GM18858 (cell line): ENCODE measurements at regions not wholly inside any gene's neighbourhood (a gene's known extent, or its start where the extent isn't known, plus 50 kb on each side); places are given as distances from the start of the nearest gene placed in this dataset.

Source experiments
- ATAC-seq: cut with Tn5 transposase; IDR thresholded peaks from one replicate; pipeline ENCODE4 v1.9.1; 2021; ENCODE audit not compliant: unreplicated experiment

DNA sequence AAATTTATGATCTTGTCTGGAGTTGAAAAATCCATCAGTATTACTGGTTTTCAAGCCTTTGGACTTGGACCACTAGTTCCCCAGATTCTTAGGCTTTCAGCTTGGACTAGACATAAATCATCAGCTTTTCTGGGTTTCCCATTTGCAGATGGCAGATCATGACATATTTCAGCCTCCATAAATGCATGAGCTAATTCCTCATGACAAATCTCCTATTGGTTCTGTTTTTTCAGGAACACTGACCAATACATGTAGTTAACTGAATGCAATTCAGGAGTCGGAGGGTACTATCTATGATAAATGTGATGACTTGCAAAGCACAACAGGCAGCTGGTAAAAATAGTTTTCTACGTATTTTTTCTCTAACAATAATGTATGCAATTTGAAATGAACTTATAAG lies 635.6 kb downstream of the TRAM1L1 start:
- no peak for ATAC-seq

DNA sequence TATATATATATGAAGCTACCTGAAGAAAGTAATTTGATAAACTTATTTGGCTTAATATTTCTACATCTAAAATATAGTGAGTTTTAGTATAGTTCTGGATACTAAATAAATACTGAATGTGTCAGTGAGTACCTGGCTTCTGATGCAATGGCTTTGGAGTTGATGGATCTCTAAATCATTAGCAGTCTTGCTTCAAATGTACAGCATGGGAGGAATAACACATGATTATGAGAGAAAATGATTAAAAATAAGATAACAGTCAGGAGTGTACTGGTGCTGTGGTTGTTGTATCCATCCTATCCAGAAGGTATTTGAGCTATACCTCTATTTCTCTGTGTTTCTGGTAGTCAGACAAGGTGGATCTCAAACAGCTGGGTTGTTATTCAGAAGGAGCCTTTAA lies 641.3 kb downstream of the TRAM1L1 start:
- ATAC-seq = no peak

DNA sequence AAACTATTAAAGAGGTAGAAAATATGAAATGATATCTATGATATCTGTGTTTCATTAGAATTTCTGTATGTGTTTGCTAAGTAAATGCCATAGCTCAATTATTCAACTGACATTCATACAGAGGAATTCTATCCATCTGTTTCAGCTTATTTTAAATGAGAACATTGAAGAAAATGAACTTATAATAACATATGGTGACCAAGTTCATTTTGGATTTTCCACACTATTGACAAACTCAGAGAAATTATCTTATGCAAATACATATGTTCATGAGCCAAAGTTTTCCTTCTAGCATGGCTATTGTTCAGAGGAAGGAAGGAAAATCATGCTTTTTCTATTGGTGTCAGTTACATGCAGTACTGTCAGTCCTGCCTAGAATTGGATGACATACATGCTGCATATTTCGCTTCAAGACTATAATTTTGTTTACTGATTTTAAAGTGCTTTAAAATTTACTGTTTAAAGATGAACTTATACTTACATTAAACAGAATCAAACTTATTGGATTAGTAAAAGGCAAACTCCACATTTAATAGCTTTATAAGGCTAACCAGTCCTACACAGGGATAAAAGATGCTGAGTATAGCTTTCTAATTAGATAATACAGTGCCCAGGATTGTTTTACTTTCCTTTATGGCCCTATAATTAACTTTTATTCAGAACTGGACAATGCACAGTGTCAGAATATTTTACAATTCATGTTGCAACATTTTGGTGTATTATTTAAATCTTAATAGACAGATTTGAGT lies 646.2 kb downstream of the TRAM1L1 start:
- no peak for ATAC-seq

DNA sequence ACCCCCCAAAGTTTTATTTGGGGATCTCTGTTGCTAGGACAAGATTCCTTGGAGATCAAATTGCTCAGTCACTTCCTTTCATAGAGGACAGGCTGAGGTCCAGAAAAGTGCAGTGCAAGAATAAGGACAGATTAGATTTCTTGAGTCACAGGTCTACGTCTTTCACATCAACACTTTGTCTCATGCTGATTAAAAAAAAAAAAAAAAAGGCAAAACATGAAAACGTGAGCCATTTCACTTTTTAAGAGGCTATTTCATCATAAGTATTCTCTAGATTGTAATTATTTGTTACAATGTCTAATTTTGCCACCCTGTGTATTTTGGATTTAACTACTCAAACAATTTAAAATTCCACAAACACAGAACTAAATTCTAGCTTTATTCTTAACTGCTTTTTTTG lies 647.0 kb downstream of the TRAM1L1 start:
- ATAC-seq = no peak

DNA sequence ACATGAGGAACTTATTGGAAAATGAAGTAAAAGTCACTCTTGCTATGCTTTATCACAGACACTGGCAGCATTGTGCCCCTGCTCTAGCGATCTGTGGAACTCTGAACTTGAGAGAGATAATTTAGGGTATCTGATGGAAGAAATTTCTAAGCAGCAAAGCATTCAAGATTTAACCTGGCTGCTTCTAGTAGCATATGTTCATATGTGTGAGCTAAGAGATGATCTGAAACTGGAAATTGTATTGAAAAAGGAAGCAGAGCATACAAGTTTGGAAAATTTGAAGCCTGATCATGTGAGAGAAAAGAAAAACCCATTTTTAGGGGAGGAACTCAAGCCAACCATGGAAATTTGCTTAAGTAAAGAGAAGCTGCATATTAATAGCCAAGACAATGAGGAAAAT lies 657.7 kb downstream of the TRAM1L1 start:
- ATAC-seq = no peak

DNA sequence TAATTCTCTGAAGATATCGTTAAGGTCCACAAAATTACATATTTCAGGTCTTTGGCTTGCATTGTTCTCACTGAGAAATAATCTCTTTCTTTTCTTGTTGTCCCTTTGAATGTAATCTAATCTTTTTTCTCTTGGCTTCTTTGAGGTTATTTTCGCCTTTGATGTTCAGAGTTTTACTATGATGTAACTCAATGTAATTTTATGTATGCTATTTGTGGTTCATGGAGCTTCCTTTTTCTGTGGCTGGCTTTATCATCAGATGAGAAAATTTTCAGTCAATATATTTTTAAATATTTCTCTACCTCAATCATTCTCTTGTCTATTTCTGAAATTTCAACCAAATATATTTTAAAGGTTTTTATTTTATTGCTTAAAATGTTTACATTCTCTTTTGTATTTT lies 672.2 kb downstream of the TRAM1L1 start:
- ATAC-seq = no peak

DNA sequence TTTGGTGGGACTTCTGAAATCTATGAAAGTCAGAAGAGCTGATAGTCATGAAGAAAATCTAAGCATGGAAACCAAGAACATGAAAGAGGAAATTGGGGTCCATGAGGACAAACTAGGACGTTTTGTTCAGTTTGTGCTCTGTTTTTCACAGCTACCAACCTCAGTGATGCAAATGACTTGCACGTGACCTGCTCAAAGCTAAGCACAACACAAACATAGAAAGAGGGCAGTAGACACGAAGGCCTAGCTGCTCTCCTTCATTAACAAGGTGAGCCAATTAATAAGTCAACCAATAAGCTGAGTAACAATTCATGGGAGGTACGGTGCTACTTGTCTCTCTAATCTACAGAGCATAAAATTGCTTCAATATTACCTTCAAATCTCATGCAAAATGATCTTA lies 684.1 kb downstream of the TRAM1L1 start:
- ATAC-seq = no peak

DNA sequence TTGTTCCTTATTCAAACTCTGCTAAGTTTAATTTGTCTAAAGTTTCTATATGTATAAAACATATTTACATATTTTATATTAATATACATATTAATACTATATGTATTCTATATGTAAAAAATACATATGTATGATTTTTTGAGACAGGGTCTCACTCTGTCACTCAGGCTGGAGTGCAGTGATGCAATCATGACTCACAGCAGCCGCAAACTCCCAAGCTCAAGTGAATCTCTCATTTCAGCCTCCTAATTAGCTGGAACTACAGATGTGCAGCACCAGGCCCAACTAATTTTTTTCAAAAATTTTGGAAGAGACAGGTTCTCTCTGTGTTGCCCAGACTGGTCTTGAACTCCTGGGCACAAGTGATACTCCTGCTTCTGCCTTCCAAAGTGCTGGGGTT lies 684.9 kb downstream of the TRAM1L1 start:
- no peak for ATAC-seq

DNA sequence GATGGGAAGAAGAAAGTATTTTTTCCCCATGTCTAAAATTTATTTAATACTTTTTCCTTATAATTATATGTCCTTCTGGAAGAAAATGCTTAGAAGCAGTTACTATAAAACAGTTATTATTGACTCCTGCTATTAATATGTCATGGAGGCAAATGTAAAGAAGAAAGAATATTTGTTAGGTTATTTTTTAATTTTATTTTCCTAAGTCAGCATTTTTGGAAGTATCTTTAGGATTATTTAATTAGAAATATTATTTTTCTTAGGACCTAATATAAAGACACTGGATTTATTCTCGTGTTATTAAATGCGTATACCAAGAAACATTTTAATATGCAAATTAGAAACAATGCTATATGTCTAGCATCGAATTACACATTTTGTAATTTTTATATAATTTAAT lies 687.7 kb downstream of the TRAM1L1 start:
- no peak for ATAC-seq

DNA sequence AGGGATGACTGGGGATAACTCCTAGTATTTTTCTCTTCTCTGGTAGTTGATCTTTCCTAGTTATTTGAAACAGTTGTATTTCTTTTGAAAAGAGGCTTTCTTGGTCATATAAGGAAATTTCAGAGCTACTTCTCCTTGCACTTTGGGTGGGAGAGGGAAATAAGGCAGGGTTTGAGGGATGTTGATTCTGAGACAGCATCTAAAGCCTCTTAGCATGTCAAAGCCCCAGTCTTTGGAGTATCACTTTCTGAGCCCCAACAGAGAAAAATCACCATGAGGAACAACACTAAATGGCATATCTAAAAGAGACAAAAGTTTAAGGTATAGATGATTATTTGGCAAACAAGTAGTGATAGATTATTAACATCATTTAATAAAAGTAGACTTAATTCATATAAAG lies 688.1 kb downstream of the TRAM1L1 start:
- ATAC-seq = no peak

DNA sequence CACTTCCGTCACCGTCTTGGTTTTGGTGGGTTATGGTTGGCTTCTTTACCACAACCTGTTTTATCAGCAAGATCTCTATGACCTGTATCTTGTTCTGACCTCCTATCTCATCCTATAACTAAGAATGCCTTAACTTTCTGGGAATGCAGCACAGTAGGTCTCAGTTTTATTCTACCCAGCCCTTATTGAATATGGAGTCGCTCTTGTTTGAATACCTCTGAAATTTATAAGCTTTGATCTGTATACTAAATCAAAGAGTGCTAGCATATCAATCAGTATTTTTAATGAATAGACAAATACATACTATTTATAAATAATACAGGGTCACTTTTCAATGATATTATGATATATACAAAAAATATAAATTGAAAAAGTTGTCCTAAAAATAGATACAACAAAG lies 690.0 kb downstream of the TRAM1L1 start:
- ATAC-seq = no peak

DNA sequence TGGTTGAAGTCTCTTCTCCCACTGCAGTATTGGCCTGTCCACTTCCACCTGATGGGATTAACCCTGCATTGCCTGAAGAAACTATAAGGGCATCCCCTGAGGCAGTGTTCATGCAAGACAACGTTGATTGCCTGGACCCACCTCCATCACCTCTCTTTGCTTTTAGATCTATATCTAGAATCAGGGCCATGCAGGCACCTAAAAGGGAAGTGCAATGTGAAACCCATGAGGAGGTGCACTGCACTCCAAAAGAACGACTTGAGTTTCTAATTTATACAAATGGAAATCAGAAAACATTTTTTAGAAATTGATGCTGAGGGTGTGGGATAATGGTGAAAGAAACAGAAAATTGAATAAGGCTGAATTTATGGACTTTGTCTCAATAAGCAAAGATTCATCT lies 694.4 kb downstream of the TRAM1L1 start:
- ATAC-seq = no peak

DNA sequence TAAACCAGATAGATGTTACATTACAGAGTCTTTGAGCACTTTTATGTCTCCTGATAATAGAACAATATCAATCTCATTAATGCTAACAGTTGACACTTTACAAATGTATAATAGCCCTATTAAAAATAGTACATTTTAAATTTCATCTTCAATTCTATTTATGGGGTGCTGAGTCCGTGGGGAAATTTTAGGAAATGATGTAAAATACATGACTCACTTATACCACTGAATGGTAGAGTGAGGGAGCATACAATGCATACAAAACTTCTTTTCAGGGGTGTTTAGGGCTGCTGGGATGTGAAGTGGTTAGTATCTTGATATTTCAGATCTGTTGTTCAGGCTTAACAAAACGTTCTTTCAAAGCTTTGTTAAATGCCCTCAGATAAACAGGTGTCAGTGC lies 696.2 kb downstream of the TRAM1L1 start:
- ATAC-seq = no peak

DNA sequence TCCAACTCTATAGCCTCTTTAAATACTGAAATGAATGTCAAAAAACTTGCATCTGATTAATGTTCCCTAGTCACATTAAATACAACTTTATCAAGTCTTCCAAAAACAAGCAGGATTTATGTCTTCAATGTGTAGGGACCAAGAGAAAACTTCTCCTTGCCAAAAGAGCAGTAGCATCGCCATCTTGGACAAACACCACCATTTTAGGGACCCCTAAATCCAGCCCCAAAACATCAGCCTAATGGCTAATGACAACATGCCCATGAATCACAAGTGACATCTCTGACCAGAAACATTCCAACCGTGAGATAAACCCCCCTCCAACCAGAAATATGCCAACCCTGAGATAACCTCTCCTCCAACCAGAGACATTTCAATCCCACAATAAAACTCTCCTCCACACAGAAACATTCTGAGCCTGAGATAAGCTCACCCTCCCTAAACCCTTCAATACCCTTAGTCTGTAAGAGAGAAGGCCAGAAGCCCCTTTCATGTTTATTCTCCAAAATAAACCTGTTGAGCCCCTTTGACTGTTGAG lies 697.4 kb downstream of the TRAM1L1 start:
- ATAC-seq = no peak

DNA sequence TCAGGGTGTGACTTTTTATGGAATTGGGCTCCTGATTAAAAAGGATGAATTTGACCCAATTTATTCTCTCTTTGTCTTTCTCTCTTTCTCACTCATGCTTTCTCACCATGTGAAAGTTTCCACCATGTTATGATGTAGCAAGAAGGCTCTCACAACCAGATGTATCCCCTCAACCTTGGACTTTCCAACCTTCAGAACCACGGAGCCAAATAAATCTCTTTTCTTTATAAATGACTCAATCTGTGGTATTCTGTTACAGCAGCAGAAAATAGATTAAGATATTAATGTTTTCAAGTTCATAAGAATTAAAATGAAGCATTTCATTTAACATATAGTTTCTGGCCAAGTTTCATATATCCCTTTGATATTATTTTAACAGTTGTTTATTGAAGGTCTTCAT lies 698.5 kb downstream of the TRAM1L1 start:
- no peak for ATAC-seq

DNA sequence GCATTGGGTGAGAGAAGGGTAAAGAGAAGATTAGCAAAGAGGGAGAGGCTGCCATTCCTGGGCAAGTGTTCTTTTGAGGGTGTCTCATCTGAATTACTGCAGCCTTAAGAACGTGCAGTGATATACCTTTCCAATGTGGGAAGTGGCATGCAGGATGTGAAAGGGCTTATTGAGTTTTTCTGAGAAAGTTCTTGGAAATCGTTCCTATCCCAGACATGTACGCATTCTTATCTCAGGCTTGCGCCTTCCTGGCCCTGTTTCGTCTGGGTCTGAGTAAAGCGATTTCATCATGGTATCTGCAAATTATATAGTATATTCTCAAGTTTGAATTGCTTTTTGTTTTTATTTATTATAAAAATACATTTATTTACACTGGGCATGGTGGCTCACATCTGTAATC lies 699.8 kb downstream of the TRAM1L1 start:
- no peak for ATAC-seq

DNA sequence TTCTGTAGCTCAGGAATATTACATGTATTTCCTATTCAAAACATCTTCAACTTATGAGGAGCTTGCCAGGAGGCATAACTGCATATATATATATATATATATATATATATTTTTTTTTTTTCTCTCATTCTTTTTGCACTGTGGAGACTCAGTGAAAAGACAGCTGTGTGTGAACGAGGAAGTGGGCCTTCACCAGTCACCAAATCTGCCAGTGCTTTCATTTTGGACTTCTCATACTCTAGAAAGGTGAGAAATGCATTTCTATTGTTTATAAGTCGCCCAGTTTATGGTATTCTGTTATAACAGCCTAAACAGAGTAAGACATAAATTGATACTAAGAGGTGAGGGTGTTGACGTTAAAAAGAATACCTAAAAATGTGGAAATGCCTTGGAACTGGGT lies 710.6 kb downstream of the TRAM1L1 start:
- ATAC-seq = peak; percentile 55

DNA sequence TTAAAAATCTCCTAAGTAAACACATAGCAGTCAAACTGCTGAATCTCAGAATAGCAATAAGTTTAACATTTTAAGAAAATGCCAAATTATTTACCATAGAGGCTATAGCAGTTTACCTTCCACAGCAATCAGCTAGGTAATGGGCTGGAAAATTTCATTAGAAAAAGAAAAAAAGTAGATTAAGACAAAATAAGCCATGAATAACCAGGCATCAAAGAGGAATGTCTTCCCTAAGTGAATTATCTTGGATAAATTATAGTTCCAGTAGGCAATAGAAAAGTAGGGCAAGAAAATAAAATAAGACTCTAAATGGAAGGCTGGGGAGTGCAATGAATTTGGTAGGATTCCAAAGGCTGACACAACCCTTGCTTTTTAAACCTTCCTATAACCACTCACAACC lies 722.8 kb downstream of the TRAM1L1 start:
- no peak for ATAC-seq

DNA sequence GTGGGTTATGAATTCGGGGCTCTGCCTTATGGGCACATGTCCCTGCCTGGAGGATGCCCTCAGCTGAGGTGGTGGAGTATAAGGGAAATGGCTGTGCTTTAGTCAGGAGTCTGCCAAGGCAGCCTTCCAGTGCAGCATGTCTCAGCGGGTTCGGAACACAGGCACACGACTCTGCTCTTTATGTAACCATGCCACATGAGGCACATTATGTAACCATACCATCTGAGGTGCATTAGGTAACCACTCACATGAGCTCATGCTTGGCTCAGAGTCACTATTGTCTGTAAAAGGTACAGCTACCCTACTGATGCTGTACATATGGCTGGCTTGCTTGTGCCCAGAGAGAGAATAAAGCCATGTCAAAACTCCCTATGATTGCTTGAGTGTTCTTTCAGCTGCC lies 723.6 kb downstream of the TRAM1L1 start:
- ATAC-seq = no peak

DNA sequence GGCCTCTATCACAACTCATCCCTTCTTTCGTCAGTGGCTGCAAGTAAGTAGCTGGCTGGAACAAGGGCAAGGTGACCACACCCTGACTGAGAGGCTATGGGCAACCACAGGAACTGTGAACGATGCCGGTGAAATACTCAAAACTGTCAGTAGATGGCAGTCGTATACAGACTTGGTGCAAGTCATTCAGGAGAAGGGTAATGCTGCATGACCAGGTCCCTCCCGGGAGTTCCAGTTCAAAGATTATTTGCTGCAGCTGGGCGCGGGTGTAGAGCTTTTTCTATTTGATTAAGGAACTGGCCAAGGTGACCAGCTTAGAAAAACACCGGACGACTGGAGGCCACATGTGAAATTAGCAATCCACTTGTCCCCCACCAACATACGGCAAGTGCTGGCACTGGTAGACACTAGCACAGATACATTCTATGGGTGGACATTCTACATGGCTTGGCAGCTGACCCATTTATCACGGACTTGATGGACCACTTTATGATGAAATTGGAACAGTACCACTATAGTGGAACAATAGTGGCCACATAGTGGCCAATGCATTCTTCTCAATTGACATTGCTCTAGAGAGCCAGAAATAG lies 726.6 kb downstream of the TRAM1L1 start:
- peak; percentile 98 for ATAC-seq

DNA sequence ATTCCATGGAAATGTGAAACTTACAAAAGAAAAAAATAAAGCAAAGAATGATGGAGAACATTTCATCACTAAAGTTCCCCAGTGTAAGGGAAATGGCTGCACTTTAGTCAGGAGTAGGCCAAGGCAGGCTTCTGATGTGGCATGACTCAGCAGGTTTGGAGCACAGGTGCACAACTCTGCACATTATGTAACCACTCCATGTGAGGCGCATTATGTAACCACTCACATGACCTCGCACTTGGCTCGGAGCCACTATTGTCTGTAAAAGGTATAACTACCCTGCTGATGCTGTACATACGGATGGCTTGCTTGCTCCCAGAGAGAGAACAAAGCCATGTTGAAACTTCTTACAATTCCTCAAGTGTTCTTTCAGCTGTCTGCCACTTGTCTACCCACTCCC lies 727.6 kb downstream of the TRAM1L1 start:
- no peak for ATAC-seq

DNA sequence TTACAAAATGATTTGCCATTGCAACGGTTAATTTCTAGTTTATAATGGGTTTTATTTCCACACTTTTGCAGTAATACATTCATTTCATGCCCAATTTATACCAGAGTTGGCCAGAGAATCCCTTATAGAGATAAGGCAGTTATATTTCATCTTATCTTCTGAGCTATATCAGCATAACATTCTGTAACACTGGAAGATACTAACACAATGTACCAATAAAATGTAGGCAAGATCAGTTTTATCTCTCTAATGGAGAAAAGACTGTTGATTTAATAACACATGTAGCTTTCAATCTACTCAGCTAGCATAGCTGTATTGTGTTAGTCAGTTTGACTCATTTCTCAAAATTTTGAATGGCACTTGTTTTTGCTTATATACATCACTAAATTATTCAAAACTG lies 738.6 kb downstream of the TRAM1L1 start:
- ATAC-seq = no peak

DNA sequence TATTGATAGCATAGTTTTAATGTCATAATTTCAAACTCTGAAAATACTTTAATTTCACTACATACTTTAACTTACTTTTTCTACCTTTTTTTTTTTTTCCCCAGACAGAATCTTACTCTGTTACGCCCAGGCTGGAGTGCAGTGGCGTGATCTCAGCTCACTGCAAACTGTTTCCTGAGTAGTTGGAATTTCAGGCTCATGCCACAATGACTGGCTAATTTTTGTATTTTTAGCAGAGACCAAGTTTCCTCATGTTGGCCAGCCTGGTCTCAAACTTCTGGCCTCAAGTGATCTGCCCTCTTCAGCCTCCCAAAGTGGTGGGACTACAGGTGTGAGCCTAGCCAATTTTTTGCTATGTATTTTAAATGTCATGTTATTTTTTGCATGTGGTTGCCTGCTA lies 741.6 kb downstream of the TRAM1L1 start:
- ATAC-seq = no peak
